ENCODE measurements at regions not wholly inside any gene's neighbourhood (a gene's known extent, or its start where the extent isn't known, plus 50 kb on each side); places are given as distances from the start of the nearest gene placed in this dataset.
A peak's percentile ranks its signal among the peaks of the same experiment; 100 is the strongest.

DNA sequence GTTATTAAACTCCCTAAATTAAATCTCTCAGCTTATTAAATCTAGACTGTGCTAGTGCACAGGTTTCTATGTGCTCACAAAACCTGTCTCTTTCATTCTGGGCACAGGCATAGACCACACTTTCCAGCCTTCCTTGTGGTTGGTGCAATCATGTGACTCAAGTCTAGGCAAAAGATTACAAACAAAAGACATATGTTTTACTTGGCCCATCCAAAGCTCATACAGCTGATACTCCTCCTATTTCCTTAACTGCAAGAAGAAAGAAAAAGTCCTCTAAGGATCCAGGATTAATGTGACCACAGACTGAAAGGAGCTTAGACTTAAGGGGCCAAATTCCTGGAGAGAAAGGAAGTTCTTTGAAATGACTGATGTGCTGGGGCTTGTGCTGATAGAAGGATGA lies 731.3 kb upstream of the RAB6C start:
- Histone ChIP-seq H3K27ac (ENCODE audit: insufficient read depth in 1 of 2, low read depth in 1 of 2, low read length in 2 of 2, poor library complexity in 1 of 2, severe bottlenecking in 2 of 2) (no peak overlapping the region), H3K4me3 (ENCODE audit: control insufficient read depth in 1 of 7, extremely low read depth in 1 of 7, insufficient read depth in 4 of 7, low read depth in 2 of 7, low read length in 6 of 7) (no peak overlapping the region), H3K4me1 (ENCODE audit: control extremely low read depth in 1 of 4, control insufficient read depth in 4 of 4, insufficient read depth in 4 of 4, low read length in 3 of 4) (no peaks in the 10 kb centered on the region), H3K27me3 (replicated peaks in 2 of 5; ENCODE audit: control insufficient read depth in 4 of 5, insufficient read depth in 5 of 5, low read length in 4 of 5) (peaks cover 0 to 2% (median 0%) of the 10 kb centered on the region in 5 experiments), H3K36me3 (ENCODE audit: control insufficient read depth in 4 of 4, insufficient read depth in 4 of 4, low read length in 3 of 4) (no peaks in the 10 kb centered on the region), H3K9me3 (ENCODE audit: control extremely low read depth in 1 of 5, control insufficient read depth in 4 of 5, insufficient read depth in 2 of 5, low read depth in 1 of 5, low read length in 4 of 5) (peaks cover 0 to 5% (median 3%) of the 10 kb centered on the region in 5 experiments)
- ChIA-PET POLR2A (no interaction called here), CTCF (no interaction called here)
- DNase-seq, result peak in 1 of 3 donors; percentile 8

DNA sequence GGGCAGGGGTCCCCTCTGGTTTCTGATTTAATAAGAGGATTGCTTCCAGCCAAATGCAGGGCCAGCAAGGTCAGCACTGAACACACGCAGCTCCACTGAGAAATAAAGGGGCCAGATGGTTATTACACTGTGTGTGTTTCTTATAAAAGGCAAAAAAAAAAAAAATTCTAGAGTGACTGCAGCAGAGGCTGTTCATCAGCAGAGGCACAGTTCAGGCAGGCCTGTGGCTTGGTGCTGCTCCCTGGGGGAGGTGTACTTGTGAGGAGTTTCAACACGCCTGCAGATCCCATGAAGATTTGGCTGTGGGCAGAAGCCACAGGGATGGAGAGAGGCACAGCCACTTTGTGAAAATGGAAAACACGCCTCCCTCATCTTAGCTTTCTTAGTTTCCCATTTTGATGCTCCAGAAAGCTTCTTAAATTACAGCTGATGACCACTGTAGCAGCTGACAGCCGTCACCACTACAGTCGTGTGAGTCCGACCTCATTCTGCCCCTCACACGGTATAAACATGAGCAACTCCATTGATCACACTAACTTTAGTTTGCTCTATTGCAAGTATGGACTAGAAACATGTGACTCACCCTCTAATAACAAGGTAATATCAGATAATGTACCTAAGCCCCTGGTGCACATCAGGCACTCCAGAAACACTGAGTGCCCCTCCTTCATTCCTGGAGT lies 726.5 kb upstream of the RAB6C start:
- H3K27me3 ChIP-seq (replicated peaks in 2 of 5; ENCODE audit: control insufficient read depth in 4 of 5, insufficient read depth in 5 of 5, low read length in 4 of 5), result peaks cover 0 to 2% (median 0%) of the 10 kb centered on the region in 5 experiments
- DNase-seq, result no peak
- H3K36me3 ChIP-seq (ENCODE audit: control insufficient read depth in 4 of 4, insufficient read depth in 4 of 4, low read length in 3 of 4), result no peaks in the 10 kb centered on the region
- POLR2A ChIA-PET, result no interaction called here
- CTCF ChIA-PET, result no interaction called here
- no peak overlapping the region for H3K4me3 ChIP-seq (ENCODE audit: control insufficient read depth in 1 of 7, extremely low read depth in 1 of 7, insufficient read depth in 4 of 7, low read depth in 2 of 7, low read length in 6 of 7)
- 95% methylated on average over 7 of the region's 7 CpGs for WGBS (ENCODE audit: insufficient coverage)
- H3K27ac ChIP-seq (ENCODE audit: insufficient read depth in 1 of 2, low read depth in 1 of 2, low read length in 2 of 2, poor library complexity in 1 of 2, severe bottlenecking in 2 of 2), result no peak overlapping the region
- peaks cover 0 to 3% (median 0%) of the 10 kb centered on the region in 5 experiments for H3K9me3 ChIP-seq (ENCODE audit: control extremely low read depth in 1 of 5, control insufficient read depth in 4 of 5, insufficient read depth in 2 of 5, low read depth in 1 of 5, low read length in 4 of 5)
- no peaks in the 10 kb centered on the region for H3K4me1 ChIP-seq (ENCODE audit: control extremely low read depth in 1 of 4, control insufficient read depth in 4 of 4, insufficient read depth in 4 of 4, low read length in 3 of 4)

DNA sequence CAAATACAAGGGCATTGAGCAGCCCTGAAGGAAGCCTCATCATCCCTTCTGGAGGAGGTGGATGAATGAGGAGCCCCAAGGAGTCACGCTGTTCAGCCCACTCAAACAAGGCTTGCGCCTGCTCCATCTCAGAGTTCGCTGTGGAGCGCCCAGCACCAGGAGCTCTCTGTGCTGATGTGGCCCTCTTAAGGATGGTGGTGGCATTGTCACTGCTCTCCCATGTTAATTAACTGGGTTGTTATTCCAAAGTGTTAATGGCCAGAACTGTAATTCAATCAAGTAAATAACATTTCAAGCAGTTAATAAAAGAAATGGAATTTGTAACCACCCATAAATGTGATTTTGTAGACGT lies 726.0 kb upstream of the RAB6C start:
- ChIA-PET CTCF (no interaction called here), POLR2A (no interaction called here)
- peak; percentile 5 to 43 (median 31) for DNase-seq
- Histone ChIP-seq H3K27ac (ENCODE audit: insufficient read depth in 1 of 2, low read depth in 1 of 2, low read length in 2 of 2, poor library complexity in 1 of 2, severe bottlenecking in 2 of 2) (no peak overlapping the region), H3K4me3 (ENCODE audit: control insufficient read depth in 1 of 7, extremely low read depth in 1 of 7, insufficient read depth in 4 of 7, low read depth in 2 of 7, low read length in 6 of 7) (no peak overlapping the region), H3K4me1 (ENCODE audit: control extremely low read depth in 1 of 4, control insufficient read depth in 4 of 4, insufficient read depth in 4 of 4, low read length in 3 of 4) (no peaks in the 10 kb centered on the region), H3K27me3 (replicated peaks in 2 of 5; ENCODE audit: control insufficient read depth in 4 of 5, insufficient read depth in 5 of 5, low read length in 4 of 5) (peaks cover 0 to 2% (median 0%) of the 10 kb centered on the region in 5 experiments), H3K9me3 (ENCODE audit: control extremely low read depth in 1 of 5, control insufficient read depth in 4 of 5, insufficient read depth in 2 of 5, low read depth in 1 of 5, low read length in 4 of 5) (peaks cover 0 to 6% (median 0%) of the 10 kb centered on the region in 5 experiments), H3K36me3 (ENCODE audit: control insufficient read depth in 4 of 4, insufficient read depth in 4 of 4, low read length in 3 of 4) (no peaks in the 10 kb centered on the region)
- 53% methylated on average over 5 of the region's 5 CpGs for whole genome bisulfite sequencing (ENCODE audit: insufficient coverage)

DNA sequence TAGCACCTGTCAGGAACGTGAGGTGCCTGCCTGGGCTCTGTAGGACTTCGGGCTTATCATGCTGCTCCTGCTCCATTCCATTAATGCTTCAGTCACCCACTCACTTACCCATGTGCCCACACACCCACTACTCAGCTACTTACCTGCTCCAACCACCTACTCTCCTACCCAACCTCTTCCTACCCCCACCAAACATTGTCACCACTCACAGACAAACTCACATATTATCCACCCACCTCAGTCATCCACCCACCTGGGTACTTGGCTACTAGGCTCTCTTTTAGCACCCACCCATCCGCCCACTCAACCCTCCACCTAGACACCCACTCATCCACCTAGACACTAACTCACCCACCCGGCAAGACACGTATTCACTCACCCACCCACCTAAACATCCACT lies 724.7 kb upstream of the RAB6C start:
- DNase-seq, result no peak
- POLR2A ChIA-PET, result no interaction called here
- H3K27me3 ChIP-seq (replicated peaks in 2 of 5; ENCODE audit: control insufficient read depth in 4 of 5, insufficient read depth in 5 of 5, low read length in 4 of 5), result peaks cover 0 to 2% (median 0%) of the 10 kb centered on the region in 5 experiments
- peaks cover 0 to 11% (median 2%) of the 10 kb centered on the region in 5 experiments for H3K9me3 ChIP-seq (ENCODE audit: control extremely low read depth in 1 of 5, control insufficient read depth in 4 of 5, insufficient read depth in 2 of 5, low read depth in 1 of 5, low read length in 4 of 5)
- no peak overlapping the region for H3K27ac ChIP-seq (ENCODE audit: insufficient read depth in 1 of 2, low read depth in 1 of 2, low read length in 2 of 2, poor library complexity in 1 of 2, severe bottlenecking in 2 of 2)
- no peaks in the 10 kb centered on the region for H3K4me1 ChIP-seq (ENCODE audit: control extremely low read depth in 1 of 4, control insufficient read depth in 4 of 4, insufficient read depth in 4 of 4, low read length in 3 of 4)
- WGBS (ENCODE audit: insufficient coverage), result 95% methylated on average over 4 of the region's 5 CpGs
- no peaks in the 10 kb centered on the region for H3K36me3 ChIP-seq (ENCODE audit: control insufficient read depth in 4 of 4, insufficient read depth in 4 of 4, low read length in 3 of 4)
- H3K4me3 ChIP-seq (ENCODE audit: control insufficient read depth in 1 of 7, extremely low read depth in 1 of 7, insufficient read depth in 4 of 7, low read depth in 2 of 7, low read length in 6 of 7), result no peak overlapping the region
- CTCF ChIA-PET, result no interaction called here

DNA sequence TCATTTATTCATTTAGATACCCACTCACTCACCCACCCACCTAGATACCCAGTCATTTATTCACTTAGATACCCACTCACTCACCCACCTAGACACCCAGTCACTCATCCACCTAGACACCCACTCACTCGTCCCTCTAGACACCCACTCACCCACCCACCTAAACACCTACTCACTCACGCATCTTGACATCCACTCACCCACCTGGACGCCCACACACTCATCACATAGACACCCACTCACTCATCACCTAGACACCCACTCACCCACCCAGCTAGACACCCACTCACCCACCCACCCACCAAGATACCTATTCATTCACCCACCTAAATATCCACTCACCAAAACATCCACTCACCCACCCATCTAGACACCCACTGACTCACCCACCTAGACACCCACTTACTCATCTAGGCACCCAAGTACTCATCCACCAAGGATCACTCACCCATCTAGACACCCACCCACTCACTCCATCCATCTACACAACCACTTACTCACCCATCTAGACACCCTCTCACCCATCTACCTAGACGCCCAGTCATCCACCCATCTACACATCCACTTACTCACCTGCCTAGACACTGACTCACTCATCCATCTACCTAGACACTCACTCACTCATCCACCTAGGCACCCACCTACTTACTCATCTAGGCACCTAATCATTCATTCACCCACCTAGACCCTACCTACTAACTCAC lies 723.7 kb upstream of the RAB6C start:
- POLR2A ChIA-PET, result interaction anchor here (0.6 kb wide), 1 partner anchor 35 kb away, joined by 3 read pairs; no protein-coding TSS in a partner anchor
- Histone ChIP-seq H3K4me1 (ENCODE audit: control extremely low read depth in 1 of 4, control insufficient read depth in 4 of 4, insufficient read depth in 4 of 4, low read length in 3 of 4) (no peaks in the 10 kb centered on the region), H3K36me3 (ENCODE audit: control insufficient read depth in 4 of 4, insufficient read depth in 4 of 4, low read length in 3 of 4) (no peaks in the 10 kb centered on the region), H3K27me3 (replicated peaks in 2 of 5; ENCODE audit: control insufficient read depth in 4 of 5, insufficient read depth in 5 of 5, low read length in 4 of 5) (no peaks in the 10 kb centered on the region), H3K9me3 (ENCODE audit: control extremely low read depth in 1 of 5, control insufficient read depth in 4 of 5, insufficient read depth in 2 of 5, low read depth in 1 of 5, low read length in 4 of 5) (peaks cover 0 to 11% (median 2%) of the 10 kb centered on the region in 5 experiments), H3K27ac (ENCODE audit: insufficient read depth in 1 of 2, low read depth in 1 of 2, low read length in 2 of 2, poor library complexity in 1 of 2, severe bottlenecking in 2 of 2) (no peak overlapping the region), H3K4me3 (ENCODE audit: control insufficient read depth in 1 of 7, extremely low read depth in 1 of 7, insufficient read depth in 4 of 7, low read depth in 2 of 7, low read length in 6 of 7) (no peak overlapping the region)
- WGBS (ENCODE audit: insufficient coverage), result 93% methylated on average over 4 of the region's 4 CpGs
- no peak for DNase-seq
- CTCF ChIA-PET, result no interaction called here

DNA sequence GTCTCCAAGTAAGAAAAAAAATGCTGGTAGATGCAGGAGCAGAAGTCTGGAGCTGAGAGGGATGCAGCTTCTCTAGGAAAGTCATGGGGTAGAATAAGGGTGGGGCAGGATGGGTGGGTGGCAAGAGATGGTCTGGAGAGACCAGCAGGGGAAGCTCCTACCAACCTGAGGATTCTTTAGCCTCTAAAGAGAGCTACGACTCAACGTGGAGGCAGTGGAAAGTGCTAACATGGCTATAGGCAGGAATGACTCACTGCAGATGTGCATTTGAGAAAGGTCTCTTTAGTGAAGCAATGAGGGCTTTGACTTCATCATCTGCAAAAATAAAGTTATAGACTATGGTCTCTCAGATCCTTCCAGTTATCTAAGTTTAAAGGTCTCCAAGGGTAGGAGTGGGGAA lies 722.8 kb upstream of the RAB6C start:
- 83% methylated on average over 1 of the region's 2 CpGs for WGBS (ENCODE audit: insufficient coverage)
- Histone ChIP-seq H3K36me3 (ENCODE audit: control insufficient read depth in 4 of 4, insufficient read depth in 4 of 4, low read length in 3 of 4) (no peaks in the 10 kb centered on the region), H3K4me1 (ENCODE audit: control extremely low read depth in 1 of 4, control insufficient read depth in 4 of 4, insufficient read depth in 4 of 4, low read length in 3 of 4) (no peaks in the 10 kb centered on the region), H3K27ac (ENCODE audit: insufficient read depth in 1 of 2, low read depth in 1 of 2, low read length in 2 of 2, poor library complexity in 1 of 2, severe bottlenecking in 2 of 2) (no peak overlapping the region), H3K27me3 (replicated peaks in 2 of 5; ENCODE audit: control insufficient read depth in 4 of 5, insufficient read depth in 5 of 5, low read length in 4 of 5) (no peaks in the 10 kb centered on the region), H3K4me3 (ENCODE audit: control insufficient read depth in 1 of 7, extremely low read depth in 1 of 7, insufficient read depth in 4 of 7, low read depth in 2 of 7, low read length in 6 of 7) (no peak overlapping the region), H3K9me3 (ENCODE audit: control extremely low read depth in 1 of 5, control insufficient read depth in 4 of 5, insufficient read depth in 2 of 5, low read depth in 1 of 5, low read length in 4 of 5) (peaks cover 0 to 11% (median 2%) of the 10 kb centered on the region in 5 experiments)
- CTCF ChIA-PET, result no interaction called here
- no peak for DNase-seq
- POLR2A ChIA-PET, result no interaction called here

DNA sequence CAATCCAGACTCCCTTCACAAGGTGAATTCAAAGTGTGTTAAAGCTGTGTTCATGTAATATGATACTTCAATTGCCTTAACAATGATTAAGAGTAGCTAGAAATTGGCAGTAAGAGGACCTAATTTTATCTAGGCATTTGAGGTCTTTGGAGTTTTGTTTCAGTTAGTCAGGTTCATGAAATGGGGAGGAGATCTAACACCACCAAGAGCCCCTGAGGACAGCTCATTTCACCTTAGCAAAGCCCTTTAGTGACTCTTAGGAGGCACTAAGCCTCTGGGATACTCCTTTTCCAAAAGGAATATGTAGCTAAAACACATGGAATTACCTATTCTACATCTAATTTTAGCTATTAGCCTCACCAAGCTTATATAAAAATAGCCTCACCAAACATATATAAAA lies 716.5 kb upstream of the RAB6C start:
- Histone ChIP-seq H3K36me3 (ENCODE audit: control insufficient read depth in 4 of 4, insufficient read depth in 4 of 4, low read length in 3 of 4) (no peaks in the 10 kb centered on the region), H3K4me3 (ENCODE audit: control insufficient read depth in 1 of 7, extremely low read depth in 1 of 7, insufficient read depth in 4 of 7, low read depth in 2 of 7, low read length in 6 of 7) (no peak overlapping the region), H3K4me1 (ENCODE audit: control extremely low read depth in 1 of 4, control insufficient read depth in 4 of 4, insufficient read depth in 4 of 4, low read length in 3 of 4) (no peaks in the 10 kb centered on the region), H3K27ac (ENCODE audit: insufficient read depth in 1 of 2, low read depth in 1 of 2, low read length in 2 of 2, poor library complexity in 1 of 2, severe bottlenecking in 2 of 2) (no peak overlapping the region), H3K9me3 (ENCODE audit: control extremely low read depth in 1 of 5, control insufficient read depth in 4 of 5, insufficient read depth in 2 of 5, low read depth in 1 of 5, low read length in 4 of 5) (peaks cover 0 to 12% (median 3%) of the 10 kb centered on the region in 5 experiments), H3K27me3 (replicated peaks in 2 of 5; ENCODE audit: control insufficient read depth in 4 of 5, insufficient read depth in 5 of 5, low read length in 4 of 5) (peaks cover 0 to 3% (median 0%) of the 10 kb centered on the region in 5 experiments)
- POLR2A ChIA-PET, result no interaction called here
- CTCF ChIA-PET, result interaction anchor here (1.0 kb wide), 1 partner anchor 18 kb away, joined by 3 read pairs; no protein-coding TSS in a partner anchor
- DNase-seq, result no peak
